ENCODE measurements at regions not wholly inside any gene's neighbourhood (a gene's known extent, or its start where the extent isn't known, plus 50 kb on each side); places are given as distances from the start of the nearest gene placed in this dataset.

GRCh38 chr17:74015316-74015715 is 188.2 kb upstream of the RPL38 start:
- Histone ChIP-seq H3K27ac (no peak overlapping the region), H3K36me3 (no peaks in the 10 kb centered on the region), H3K4me3 (no peak overlapping the region), H3K27me3 (peaks cover 0 to 11% of the 10 kb centered on the region in 2 donors), H3K4me1 (no peaks in the 10 kb centered on the region), H3K9me3 (peaks cover 0 to 7% (median 0%) of the 10 kb centered on the region in 4 donors)
- WGBS, 2 donors = 96 to 99% methylated on average over 4 to 5 of the region's 5 CpGs
- no peak for DNase-seq (ENCODE audit: low spot score in 2 of 2)
- TF ChIP-seq CTCF (IDR thresholded peaks at IDR 0.05) = no peak
- TF ChIP-seq POLR2A (IDR thresholded peaks at IDR 0.05) = no peak
- no peak for TF ChIP-seq EP300 (IDR thresholded peaks at IDR 0.05)

GRCh38 chr17:74015990-74016389 is 187.5 kb upstream of the RPL38 start:
- H3K4me3 ChIP-seq = no peak overlapping the region
- H3K9me3 ChIP-seq = peaks cover 0 to 7% (median 0%) of the 10 kb centered on the region in 4 donors
- 74 to 78% methylated on average over 12 of the region's 12 CpGs for WGBS, 2 donors
- no peak overlapping the region for H3K27ac ChIP-seq
- TF ChIP-seq POLR2A (IDR thresholded peaks at IDR 0.05) (no peak), EP300 (IDR thresholded peaks at IDR 0.05) (no peak), CTCF (IDR thresholded peaks at IDR 0.05) (no peak)
- no peak for DNase-seq (ENCODE audit: low spot score in 2 of 2)
- no peaks in the 10 kb centered on the region for H3K36me3 ChIP-seq
- peaks cover 0 to 11% of the 10 kb centered on the region in 2 donors for H3K27me3 ChIP-seq
- no peaks in the 10 kb centered on the region for H3K4me1 ChIP-seq

- Histone ChIP-seq H3K36me3 (no peaks in the 10 kb centered on the region), H3K27me3 (peaks cover 0 to 11% of the 10 kb centered on the region in 2 donors), H3K4me3 (no peak overlapping the region), H3K27ac (peak overlapping the region in 1 of 4 donors; percentile 24), H3K4me1 (no peaks in the 10 kb centered on the region), H3K9me3 (peaks cover 0 to 7% (median 0%) of the 10 kb centered on the region in 4 donors)
- DNase-seq (ENCODE audit: low spot score in 2 of 2) = no peak
- WGBS, 2 donors = 47 to 48% methylated on average over 8 of the region's 8 CpGs
- TF ChIP-seq POLR2A (IDR thresholded peaks at IDR 0.05) (no peak), EP300 (IDR thresholded peaks at IDR 0.05) (no peak), CTCF (IDR thresholded peaks at IDR 0.05) (no peak)
Observed at GRCh38 chr17:74016461-74016860, 187.0 kb upstream of the RPL38 start.

GRCh38 chr17:74017466-74017865 is 186.0 kb upstream of the RPL38 start:
- WGBS, 2 donors = 36 to 46% methylated on average over 8 of the region's 8 CpGs
- Histone ChIP-seq H3K4me3 (no peak overlapping the region), H3K27me3 (peaks cover 0 to 11% of the 10 kb centered on the region in 2 donors), H3K9me3 (peaks cover 0 to 7% (median 0%) of the 10 kb centered on the region in 4 donors), H3K4me1 (no peaks in the 10 kb centered on the region), H3K27ac (no peak overlapping the region), H3K36me3 (no peaks in the 10 kb centered on the region)
- no peak for TF ChIP-seq EP300 (IDR thresholded peaks at IDR 0.05)
- TF ChIP-seq POLR2A (IDR thresholded peaks at IDR 0.05) = no peak
- TF ChIP-seq CTCF (IDR thresholded peaks at IDR 0.05) = no peak
- no peak for DNase-seq (ENCODE audit: low spot score in 2 of 2)

GRCh38 chr17:74018115-74018514 is 185.4 kb upstream of the RPL38 start:
- peaks cover 0 to 11% of the 10 kb centered on the region in 2 donors for H3K27me3 ChIP-seq
- peaks cover 0 to 7% (median 0%) of the 10 kb centered on the region in 4 donors for H3K9me3 ChIP-seq
- no peak overlapping the region for H3K27ac ChIP-seq
- H3K36me3 ChIP-seq = no peaks in the 10 kb centered on the region
- no peak overlapping the region for H3K4me3 ChIP-seq
- 41 to 55% methylated on average over 4 of the region's 4 CpGs for WGBS, 2 donors
- no peak for DNase-seq (ENCODE audit: low spot score in 2 of 2)
- no peaks in the 10 kb centered on the region for H3K4me1 ChIP-seq
- TF ChIP-seq CTCF (IDR thresholded peaks at IDR 0.05) = no peak
- no peak for TF ChIP-seq EP300 (IDR thresholded peaks at IDR 0.05)
- TF ChIP-seq POLR2A (IDR thresholded peaks at IDR 0.05) = no peak

Measured in tibial nerve (tissue), 4 donors.